HG03442 (cell line): ENCODE measurements at regions not wholly inside any gene's neighbourhood (a gene's known extent, or its start where the extent isn't known, plus 50 kb on each side); places are given as distances from the start of the nearest gene placed in this dataset.

Experiments used
- ATAC-seq: cut with Tn5 transposase; IDR thresholded peaks from one replicate; pipeline ENCODE4 v1.9.1; 2021; ENCODE audit warnings: mild to moderate bottlenecking, moderate library complexity; ENCODE audit not compliant: unreplicated experiment

- ATAC-seq: no peak
These were observed 505.9 kb upstream of the MANEA start for GRCh38 chr6:95071464-95071863.

- no peak for ATAC-seq
These were observed 498.9 kb upstream of the MANEA start for GRCh38 chr6:95078457-95078856.

- no peak for ATAC-seq
These were observed 496.1 kb upstream of the MANEA start for GRCh38 chr6:95081231-95081630.

GRCh38 chr6:95081949-95082348 lies 495.4 kb upstream of the MANEA start:
- ATAC-seq: no peak

GRCh38 chr6:95083506-95083905 lies 493.8 kb upstream of the MANEA start:
- no peak for ATAC-seq

GRCh38 chr6:95084867-95085266 lies 492.5 kb upstream of the MANEA start:
- no peak for ATAC-seq

- ATAC-seq: no peak
These were observed 489.8 kb upstream of the MANEA start for GRCh38 chr6:95087394-95088097.

GRCh38 chr6:95091823-95092436 lies 485.4 kb upstream of the MANEA start:
- ATAC-seq: peak; percentile 88

GRCh38 chr6:95093154-95093553 lies 484.2 kb upstream of the MANEA start:
- no peak for ATAC-seq

GRCh38 chr6:95094751-95095663 lies 482.3 kb upstream of the MANEA start:
- ATAC-seq: no peak

GRCh38 chr6:95095855-95096254 lies 481.5 kb upstream of the MANEA start:
- ATAC-seq: no peak

- no peak for ATAC-seq
These were observed 477.9 kb upstream of the MANEA start for GRCh38 chr6:95099410-95099809.

- no peak for ATAC-seq
These were observed 468.1 kb upstream of the MANEA start for GRCh38 chr6:95109212-95109611.

GRCh38 chr6:95110767-95111166 lies 466.6 kb upstream of the MANEA start:
- ATAC-seq: no peak

- no peak for ATAC-seq
These were observed 460.1 kb upstream of the MANEA start for GRCh38 chr6:95117236-95117635.

GRCh38 chr6:95119927-95120326 lies 457.4 kb upstream of the MANEA start:
- ATAC-seq: no peak

GRCh38 chr6:95120984-95121383 lies 456.4 kb upstream of the MANEA start:
- no peak for ATAC-seq

- no peak for ATAC-seq
These were observed 450.1 kb upstream of the MANEA start for GRCh38 chr6:95127261-95127660.

- no peak for ATAC-seq
These were observed 448.9 kb upstream of the MANEA start for GRCh38 chr6:95128439-95128838.

- ATAC-seq: no peak
These were observed 448.4 kb upstream of the MANEA start for GRCh38 chr6:95128947-95129346.

- ATAC-seq: no peak
These were observed 443.8 kb upstream of the MANEA start for GRCh38 chr6:95133578-95133977.

GRCh38 chr6:95135182-95135581 lies 442.2 kb upstream of the MANEA start:
- ATAC-seq: no peak
